ENCODE measurements at regions not wholly inside any gene's neighbourhood (a gene's known extent, or its start where the extent isn't known, plus 50 kb on each side); places are given as distances from the start of the nearest gene placed in this dataset.

GRCh38 chr14:86787717-86788116 is 1205.3 kb downstream of the GALC start:
- TF ChIP-seq EZH2phosphoT487 (IDR thresholded peaks at IDR 0.05; ENCODE audit: unreplicated experiment) = no peak
- TF ChIP-seq, protein P1, sequence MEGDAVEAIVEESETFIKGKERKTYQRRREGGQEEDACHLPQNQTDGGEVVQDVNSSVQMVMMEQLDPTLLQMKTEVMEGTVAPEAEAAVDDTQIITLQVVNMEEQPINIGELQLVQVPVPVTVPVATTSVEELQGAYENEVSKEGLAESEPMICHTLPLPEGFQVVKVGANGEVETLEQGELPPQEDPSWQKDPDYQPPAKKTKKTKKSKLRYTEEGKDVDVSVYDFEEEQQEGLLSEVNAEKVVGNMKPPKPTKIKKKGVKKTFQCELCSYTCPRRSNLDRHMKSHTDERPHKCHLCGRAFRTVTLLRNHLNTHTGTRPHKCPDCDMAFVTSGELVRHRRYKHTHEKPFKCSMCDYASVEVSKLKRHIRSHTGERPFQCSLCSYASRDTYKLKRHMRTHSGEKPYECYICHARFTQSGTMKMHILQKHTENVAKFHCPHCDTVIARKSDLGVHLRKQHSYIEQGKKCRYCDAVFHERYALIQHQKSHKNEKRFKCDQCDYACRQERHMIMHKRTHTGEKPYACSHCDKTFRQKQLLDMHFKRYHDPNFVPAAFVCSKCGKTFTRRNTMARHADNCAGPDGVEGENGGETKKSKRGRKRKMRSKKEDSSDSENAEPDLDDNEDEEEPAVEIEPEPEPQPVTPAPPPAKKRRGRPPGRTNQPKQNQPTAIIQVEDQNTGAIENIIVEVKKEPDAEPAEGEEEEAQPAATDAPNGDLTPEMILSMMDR (conservative IDR thresholded peaks at IDR 0.05; ENCODE audit: low read depth in 2 of 2) = no peak
- TF ChIP-seq, protein P2, sequence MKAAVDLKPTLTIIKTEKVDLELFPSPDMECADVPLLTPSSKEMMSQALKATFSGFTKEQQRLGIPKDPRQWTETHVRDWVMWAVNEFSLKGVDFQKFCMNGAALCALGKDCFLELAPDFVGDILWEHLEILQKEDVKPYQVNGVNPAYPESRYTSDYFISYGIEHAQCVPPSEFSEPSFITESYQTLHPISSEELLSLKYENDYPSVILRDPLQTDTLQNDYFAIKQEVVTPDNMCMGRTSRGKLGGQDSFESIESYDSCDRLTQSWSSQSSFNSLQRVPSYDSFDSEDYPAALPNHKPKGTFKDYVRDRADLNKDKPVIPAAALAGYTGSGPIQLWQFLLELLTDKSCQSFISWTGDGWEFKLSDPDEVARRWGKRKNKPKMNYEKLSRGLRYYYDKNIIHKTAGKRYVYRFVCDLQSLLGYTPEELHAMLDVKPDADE (IDR thresholded peaks at IDR 0.05) = no peak
- TF ChIP-seq EZH2 (IDR thresholded peaks at IDR 0.05; ENCODE audit: low read depth, unreplicated experiment) = no peak
- no peak for TF ChIP-seq ZNF114 (CRISPR knock-in tag; IDR thresholded peaks at IDR 0.05)

Data from GM23338 (cell line).